Esophagus squamous epithelium (tissue), 4 donors: ENCODE measurements at regions not wholly inside any gene's neighbourhood (a gene's known extent, or its start where the extent isn't known, plus 50 kb on each side); places are given as distances from the start of the nearest gene placed in this dataset.

ENCODE experiments used
- POLR2A ChIP-seq, 4 donors: fragments of 450-650 bp; IDR thresholded peaks; one replicate each; pipeline ENCODE4 v1.6.1; 2017; ENCODE audit warnings: antibody characterized with exemption in 4 of 4, mild to moderate bottlenecking in 4 of 4, moderate library complexity in 3 of 4
- TF ChIP-seq, protein P1 (sequence below), 6 experiments: fragments of 450-650 bp in 4 of 6; fragments of 200-600 bp in 2 of 6; sonication (generic) in 2 of 6; IDR thresholded peaks; one replicate each; pipeline ENCODE4 v1.5.1; 2016 to 2019; ENCODE audit warnings: antibody characterized with exemption in 6 of 6, mild to moderate bottlenecking in 4 of 6, moderate library complexity in 4 of 6

- TF ChIP-seq, protein P1, sequence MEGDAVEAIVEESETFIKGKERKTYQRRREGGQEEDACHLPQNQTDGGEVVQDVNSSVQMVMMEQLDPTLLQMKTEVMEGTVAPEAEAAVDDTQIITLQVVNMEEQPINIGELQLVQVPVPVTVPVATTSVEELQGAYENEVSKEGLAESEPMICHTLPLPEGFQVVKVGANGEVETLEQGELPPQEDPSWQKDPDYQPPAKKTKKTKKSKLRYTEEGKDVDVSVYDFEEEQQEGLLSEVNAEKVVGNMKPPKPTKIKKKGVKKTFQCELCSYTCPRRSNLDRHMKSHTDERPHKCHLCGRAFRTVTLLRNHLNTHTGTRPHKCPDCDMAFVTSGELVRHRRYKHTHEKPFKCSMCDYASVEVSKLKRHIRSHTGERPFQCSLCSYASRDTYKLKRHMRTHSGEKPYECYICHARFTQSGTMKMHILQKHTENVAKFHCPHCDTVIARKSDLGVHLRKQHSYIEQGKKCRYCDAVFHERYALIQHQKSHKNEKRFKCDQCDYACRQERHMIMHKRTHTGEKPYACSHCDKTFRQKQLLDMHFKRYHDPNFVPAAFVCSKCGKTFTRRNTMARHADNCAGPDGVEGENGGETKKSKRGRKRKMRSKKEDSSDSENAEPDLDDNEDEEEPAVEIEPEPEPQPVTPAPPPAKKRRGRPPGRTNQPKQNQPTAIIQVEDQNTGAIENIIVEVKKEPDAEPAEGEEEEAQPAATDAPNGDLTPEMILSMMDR (IDR thresholded peaks at IDR 0.05): no peak
- TF ChIP-seq POLR2A (IDR thresholded peaks at IDR 0.05): no peak
These were observed 375.0 kb downstream of the TMEM232 start for GRCh38 chr5:110351430-110351829.
